ENCODE measurements at regions not wholly inside any gene's neighbourhood (a gene's known extent, or its start where the extent isn't known, plus 50 kb on each side); places are given as distances from the start of the nearest gene placed in this dataset.

DNA sequence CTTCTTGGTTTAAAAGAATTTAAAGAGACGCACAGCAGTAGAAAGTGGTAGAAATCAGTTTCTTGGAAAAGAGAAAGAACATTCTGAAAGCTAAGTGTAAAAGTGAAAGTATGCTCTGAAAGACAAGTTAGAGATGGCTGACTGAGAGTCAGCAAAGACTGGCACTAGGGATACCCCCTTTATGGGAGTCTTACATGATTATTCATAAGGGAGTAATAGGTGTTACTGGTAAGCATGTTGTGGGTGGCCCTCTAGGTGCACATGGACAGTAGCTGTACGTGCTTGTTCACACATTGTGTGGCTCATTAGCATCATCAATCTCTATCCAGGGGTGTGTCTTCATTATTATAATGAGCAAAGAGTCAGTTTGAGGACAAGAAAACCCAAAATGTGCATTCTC, 816.2 kb downstream of the CBLN2 start:
- DNase-seq (ENCODE audit: low spot score) = no peak

DNA sequence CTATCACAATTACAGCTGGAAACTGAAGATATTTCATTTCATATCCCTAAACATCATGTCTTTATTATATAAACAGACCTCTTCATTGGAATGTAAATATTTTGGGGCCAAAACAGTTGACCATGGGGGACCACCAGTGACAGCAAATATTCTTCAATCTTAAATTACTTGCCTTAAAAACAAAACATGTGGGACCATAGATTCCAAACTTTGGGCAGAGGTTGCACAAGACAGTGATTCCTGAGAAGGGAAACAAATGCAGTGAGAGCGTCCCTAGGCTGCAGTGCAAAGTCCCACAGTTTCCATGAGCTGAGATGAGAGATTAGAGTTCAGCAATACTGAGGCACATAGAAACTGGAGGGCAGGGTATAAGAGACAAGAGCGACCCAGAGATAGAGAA, 818.9 kb downstream of the CBLN2 start:
- no peak for DNase-seq (ENCODE audit: low spot score)

DNA sequence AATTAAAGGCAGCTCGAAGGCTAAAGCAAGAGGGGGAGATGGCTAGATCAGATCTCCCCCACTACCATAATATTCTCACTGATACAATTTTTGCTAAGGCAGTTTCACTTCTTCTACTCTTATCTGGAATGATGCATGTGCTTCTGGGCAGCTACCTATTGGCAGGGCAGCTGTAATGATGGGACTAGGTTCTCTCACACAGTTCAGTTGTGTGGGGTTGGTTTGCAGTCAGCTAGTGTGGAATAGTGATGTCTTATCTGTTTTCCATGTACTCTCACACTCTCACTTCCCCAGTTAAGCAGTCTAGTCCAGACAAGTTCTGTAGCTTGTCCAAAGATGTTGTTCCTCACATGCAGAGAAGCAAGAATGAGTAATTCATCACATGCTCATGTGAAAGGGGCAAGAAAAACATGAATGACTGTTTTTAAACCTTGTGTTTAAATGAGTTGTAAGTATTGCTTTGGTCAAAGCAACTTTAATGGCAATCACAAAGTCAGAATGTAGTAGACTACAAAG, 836.1 kb downstream of the CBLN2 start:
- DNase-seq (ENCODE audit: low spot score) = no peak

DNA sequence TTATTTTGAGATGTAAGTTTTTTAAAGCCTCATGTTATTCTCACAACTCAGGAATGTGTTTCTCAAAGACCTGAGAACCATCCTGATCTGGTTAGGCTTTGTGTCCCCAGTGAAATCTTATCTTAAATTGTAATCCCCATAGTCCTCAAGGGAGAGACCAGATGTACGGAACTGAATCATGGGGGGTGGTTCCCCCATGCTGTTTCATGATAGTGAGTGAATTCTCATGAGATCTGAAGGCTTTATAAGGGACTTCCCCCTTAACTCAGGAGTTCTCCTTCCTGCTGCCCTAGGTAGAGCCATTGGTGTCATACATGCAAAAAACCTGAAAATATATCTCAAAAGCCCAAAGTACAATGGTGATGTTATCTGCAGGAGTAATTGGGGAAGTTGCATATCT, 836.7 kb downstream of the CBLN2 start:
- no peak for DNase-seq (ENCODE audit: low spot score)

DNA sequence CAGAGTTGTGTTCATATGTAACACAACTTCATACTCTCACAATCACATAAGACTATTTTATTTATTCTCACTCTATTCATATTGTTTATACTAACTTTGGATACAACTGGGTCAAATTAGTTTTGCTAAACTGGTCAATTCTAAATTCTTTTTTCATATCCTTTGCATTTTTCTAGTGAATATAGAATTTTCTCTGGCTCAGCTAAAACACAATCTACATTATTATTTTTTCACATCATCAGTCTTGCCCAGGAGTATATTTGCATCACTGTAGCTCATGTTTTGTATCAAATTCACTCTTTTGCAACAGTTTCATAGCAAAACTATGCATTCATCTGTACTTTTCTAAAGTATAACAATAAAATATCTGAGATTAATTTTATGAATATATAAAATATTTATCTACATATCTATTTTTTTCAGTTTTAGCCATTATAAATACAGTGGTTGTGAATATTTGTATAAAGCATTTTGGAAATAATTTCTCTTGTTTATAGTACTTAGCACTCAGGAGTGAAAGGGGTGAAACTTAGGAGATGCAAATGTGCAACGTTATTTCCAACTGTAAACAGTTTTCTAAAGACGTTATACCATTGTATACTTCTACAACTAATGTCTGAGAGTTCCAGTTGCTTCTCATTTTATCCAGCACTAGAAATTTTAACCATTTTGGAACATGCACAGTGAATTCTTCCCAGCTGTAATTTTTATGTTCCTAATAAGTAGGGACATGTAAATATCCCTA, 854.6 kb downstream of the CBLN2 start:
- no peak for DNase-seq (ENCODE audit: low spot score)

DNA sequence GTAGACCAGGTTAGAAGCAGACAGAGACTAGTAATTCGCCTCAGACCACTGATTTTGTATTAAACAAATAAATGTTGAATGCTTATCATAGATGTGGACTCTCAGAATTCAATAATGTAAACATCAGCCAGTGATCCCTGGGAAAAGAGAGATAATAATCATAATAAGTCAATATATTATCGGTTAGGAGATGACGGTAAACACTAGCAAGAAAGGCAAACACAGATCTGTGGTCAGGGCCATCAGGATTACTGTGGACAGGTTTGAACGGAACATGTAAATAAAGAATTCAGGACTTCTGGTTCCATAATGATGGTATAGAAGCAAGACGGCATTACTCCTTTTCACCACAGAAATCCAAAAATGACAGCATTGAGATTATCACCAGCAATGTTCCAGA, 861.6 kb downstream of the CBLN2 start:
- no peak for DNase-seq (ENCODE audit: low spot score)

DNA sequence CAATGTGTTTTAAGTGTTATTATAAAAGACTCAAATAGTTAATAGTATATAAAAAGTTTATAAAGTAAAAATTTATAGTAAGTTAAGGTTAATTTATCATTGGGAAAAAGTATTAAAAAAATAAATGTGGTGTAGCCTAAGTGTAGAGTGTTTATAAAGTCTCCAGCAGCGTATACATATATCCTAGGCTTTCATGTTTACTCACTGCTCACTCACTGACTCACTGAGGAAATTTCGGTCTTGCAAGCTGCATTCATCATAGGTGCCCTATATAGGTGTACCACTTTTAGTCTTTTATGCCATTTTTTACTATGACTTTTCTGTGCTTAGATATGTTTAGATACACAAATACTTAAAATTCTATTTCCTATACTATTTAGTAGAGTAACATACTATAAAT, 866.0 kb downstream of the CBLN2 start:
- DNase-seq (ENCODE audit: low spot score) = no peak

DNA sequence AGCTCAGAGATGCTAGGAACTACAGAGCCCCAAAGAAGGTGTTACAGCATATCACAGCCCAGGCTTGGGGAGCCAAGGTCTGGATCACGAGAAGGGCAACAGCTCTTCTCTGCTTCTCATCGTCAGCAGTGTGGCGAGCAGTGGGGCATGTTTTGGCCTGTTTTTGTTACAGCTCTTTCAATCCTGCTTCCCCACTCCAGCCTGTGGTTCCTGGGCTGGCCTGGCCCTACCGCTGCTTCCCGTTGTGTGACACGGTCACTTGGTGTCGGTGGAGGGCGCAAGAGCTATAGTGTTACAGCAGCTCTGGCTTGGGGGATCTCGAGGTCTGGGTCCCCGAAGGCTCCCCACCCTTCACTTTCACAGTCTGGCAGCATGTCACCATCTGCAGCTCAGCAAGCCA, 870.2 kb downstream of the CBLN2 start:
- DNase-seq (ENCODE audit: low spot score) = no peak

DNA sequence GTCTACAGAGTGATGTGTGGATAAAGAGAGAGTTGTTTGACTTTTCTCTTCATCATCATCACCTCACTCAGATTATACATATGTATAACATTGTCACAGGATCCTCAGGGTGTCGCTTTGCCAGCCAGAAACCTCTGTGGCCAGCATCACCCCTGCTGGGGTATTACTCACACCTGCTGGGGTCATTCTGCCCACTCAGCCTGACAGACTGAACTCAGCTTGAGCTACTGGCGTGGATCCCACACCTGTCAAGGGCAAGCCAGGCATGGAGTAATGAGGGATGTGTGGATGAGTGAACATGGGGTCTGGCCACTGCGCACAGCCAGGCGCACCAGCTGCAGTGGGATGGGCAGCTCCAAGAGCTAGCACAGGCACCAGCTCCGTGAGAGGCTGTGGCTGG, 870.6 kb downstream of the CBLN2 start:
- no peak for DNase-seq (ENCODE audit: low spot score)

DNA sequence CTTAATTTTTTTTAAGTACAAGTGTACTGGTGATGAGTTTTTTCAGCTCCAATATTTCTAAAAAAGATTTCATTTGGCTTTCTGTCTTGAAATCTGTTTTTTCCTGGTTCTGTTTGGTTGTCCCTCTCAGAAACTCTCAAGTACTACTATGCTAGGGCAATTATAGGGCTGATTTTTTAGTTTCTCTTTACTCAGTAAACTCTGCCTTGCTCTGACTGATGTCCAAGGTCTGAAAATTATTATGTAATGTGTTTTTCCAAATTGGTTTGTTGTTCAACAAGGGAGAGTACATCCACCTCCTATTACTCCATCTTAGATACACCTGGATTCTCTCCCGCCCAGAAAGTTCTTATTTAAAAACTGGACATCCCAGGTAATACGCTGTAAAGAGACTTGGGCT, 877.7 kb downstream of the CBLN2 start:
- no peak for DNase-seq (ENCODE audit: low spot score)

DNA sequence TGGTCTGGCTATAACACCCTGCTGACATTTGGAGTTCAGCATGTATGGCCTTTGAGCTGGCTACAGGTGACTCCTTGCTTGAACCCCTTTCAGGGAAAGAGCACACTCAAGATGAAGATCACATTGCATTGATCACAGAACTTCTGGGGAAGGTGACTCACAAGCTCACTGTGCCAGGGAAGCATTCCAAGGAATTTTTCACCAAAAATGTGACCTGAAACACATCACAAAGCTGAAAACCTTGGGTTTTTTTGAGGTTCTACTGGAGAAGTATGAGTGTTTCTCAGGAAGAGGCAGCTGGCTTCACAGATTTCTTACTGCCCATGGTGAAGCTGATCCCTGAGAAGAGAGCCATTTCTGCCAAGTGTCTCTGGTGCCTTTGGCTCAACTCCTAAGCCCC, 879.0 kb downstream of the CBLN2 start:
- no peak for DNase-seq (ENCODE audit: low spot score)

DNA sequence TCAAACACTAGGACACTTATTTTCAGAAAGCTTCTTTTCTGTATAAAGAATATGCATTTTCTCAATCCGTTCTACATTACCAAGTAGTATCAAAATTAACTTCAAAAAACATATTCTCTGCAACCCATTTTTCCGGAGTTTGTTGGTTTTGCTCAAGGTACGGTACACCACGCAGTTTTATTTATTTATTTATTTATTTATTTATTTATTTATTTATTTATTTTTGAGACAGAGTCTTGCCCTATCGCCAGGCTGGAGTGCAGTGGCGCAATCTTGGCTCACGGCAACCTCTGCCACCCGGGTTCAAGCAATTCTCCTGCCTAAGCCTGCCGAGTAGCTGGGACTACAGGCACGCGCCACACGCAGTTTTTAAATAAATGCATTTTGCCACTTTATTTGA, 900.3 kb downstream of the CBLN2 start:
- DNase-seq (ENCODE audit: low spot score) = no peak

DNA sequence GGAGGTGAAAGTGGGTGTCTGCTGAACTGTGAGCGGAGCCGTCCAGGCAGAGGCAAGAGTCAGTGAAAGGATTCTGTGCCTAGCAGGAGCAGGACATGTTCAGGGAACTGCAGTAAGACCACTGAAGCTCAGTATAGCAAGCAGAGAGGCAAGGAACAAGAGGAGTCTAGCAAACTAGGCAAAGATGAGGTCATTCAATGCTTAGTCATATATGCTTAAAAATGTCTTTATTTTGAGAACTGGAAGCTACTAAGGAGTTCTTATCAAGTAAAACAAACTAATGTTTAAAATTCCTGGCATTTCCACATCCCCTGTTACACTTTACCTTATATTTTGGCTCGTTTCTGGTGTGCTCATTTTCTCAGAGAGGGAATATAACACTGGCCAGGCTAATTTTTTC, 913.4 kb downstream of the CBLN2 start:
- no peak for DNase-seq (ENCODE audit: low spot score)

DNA sequence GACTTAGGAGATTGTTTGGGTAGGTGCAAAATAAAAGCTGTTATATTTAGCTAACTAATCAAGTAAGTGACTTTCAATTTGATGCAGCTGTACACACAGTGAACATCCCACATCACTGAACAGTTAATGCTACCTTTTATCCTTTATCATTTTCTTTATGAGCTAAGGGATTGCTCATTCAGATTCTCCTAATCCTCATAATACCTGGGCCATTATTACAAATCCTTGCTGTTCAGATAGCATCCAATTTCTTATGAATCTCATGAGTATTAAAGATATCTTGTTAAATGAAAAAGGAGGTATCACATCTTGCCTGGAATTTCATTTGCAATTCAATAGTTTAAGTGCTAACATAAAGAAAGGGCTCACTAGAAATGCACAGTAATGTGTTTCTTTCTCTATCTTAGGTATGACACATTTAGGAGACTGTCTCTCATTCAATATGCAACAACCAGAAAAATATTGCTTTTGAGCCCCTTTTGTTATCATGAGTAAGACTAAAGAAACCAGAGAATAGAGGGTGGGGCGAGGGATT, 918.5 kb downstream of the CBLN2 start:
- DNase-seq (ENCODE audit: low spot score) = no peak

DNA sequence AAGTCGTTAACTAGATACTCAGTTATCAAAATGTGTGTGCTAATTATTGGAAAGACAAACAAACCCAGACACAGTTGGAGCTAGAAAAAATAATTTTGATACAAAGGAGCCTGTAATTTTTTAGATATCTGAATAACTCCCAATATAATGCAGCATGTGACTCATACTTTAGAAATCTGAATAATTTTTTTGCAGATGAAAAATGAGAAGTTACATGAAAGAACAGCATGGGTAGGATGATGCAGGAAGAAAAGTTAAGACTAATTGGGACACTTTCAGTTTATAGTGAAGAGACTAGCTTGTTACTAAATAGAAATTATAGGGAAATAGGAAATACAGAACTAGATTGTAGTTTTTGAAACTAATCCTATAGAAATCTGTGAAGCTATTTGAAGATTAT, 945.8 kb downstream of the CBLN2 start:
- DNase-seq (ENCODE audit: low spot score) = no peak

DNA sequence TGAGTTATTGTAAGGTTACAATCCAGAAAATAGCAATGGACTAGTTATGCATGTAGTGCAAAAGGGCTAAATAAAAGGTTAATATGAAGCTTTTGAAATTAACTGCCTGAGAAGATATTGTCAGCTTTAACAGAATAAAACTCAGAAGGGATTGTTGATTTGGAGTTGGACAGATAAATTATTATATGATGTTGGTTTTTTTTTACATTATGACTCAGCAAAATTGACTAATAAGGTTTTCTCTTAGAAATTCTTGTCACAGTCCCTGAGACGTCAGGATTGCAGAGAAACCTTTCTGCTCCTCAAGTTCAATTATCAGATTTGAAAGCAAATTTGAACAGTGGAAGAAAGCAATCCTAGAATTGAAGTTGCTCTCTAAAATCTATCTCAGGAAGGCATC, 946.9 kb downstream of the CBLN2 start:
- no peak for DNase-seq (ENCODE audit: low spot score)

DNA sequence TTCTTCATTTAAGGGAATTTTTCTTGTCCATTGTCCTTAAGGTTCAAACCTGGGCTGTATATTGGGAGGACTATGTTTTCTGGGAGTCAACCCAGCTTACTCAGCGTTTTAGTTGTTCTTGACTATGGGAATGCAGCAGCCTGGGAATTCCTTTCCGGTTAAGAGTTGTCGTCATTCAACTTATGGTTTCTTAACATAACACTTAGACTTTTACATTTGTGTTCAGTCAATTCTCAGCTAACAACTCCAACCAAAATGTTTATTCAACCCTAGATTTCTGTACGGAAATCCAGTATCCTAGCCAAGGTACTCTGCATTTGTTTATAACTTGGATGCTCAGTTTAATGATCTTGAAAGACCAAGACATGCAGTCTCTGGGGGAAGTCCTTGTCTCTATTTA, 960.9 kb downstream of the CBLN2 start:
- no peak for DNase-seq (ENCODE audit: low spot score)

DNA sequence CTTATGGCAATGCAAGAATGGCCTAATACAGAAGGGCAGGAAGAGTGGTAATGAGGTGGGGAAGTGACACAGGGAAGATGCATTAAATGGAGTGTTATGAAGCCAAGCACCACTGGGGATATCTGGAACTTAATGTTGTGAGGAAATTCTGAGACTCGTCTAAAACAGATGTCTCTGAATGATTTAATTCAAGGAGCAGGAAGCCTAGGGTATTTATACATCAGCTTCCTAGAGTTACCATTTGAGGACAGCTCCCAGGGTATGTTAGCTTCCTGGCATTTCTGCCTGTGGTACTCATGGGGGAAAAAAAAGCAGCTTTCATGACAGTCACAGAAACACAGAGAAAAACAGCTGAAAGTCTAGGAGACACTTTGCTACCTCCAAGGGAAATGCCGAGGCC, 989.5 kb downstream of the CBLN2 start:
- no peak for DNase-seq (ENCODE audit: low spot score)

DNA sequence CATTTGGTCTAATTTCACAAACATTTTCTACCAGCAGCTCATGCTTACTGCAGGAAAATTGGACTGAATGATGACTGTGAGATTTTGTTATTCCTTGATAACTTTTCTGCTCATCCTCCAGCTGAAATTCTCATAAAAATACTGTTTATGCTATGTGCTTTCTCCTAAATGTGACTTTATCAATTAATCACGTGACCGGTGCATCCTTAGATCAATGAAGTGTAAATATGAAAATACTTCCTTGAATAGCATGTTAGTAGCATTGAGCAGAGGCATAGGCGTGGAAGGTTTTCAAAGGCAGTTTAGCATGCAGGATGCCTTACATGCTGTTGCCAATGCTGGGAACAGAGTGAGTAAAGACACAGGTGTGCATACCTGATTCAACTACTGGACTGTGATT, 1002.5 kb downstream of the CBLN2 start:
- no peak for DNase-seq (ENCODE audit: low spot score)

DNA sequence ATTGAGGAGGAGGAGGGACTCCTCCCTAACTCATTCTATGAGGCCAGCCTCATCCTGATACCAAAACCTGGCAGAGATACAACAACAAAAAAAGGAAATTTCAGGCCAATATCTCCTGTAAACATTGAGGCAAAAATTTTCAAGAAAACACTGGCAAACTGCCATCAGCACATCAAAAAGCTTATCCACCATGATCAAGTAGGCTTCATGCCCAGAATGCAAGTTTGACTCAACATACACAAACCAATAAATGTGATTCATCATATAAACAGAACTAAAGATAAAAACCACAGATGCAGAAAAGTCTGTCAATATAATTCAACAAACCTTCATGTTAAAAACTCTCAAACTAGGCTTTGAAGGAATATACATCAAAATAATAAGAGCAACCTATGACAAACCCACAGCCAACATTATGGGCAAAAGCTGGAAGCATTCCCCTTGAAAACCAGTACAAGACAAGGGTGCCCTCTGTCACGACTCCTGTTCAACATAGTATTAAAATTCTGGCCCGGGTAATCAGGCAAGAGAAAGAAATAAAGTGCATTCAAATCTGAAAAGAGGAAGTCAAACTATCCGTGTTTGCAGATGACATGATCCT, 1014.3 kb downstream of the CBLN2 start:
- DNase-seq (ENCODE audit: low spot score) = peak; percentile 8

DNA sequence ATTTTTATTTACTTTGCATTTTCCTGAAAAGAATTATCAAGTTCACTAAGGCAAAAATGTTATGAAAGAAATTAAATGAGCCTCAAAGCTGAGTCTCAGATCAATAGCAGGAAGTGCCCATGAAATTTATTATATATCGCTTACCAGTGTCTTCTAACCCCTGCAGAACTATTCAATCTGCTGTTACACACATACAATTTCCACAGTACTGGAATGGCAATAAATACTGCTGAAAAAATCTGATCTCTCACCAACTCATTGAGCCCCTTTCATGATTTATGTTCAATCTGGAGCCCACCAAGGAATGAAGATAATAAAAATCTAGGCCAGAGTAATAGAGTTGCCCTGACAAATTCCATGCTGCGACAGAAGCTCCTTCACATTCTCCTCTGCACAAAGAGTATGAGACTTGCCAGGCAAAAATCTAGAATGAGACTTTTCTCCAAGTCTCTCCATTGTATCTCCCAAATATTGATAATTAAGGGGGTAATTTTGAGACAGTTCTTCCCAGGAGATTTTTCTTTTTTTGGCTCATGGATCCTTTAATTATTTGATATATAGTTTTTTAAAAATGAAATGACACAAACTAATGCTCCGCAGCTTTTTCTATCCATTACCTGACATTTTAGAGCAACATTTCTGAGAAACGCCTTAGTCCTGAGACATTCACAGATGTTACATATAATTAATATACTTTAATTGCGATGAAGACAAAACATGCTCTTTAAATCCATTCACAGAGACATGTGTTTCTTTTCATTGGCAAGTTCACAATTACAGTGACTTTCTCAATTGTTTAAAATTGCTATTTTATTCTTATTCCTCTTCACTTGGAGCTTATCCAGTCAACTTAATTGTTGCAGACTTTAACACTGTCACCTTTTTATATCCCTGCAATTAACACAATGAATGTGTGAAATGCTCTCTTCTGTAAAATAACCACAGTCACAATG, 1020.4 kb downstream of the CBLN2 start:
- no peak for DNase-seq (ENCODE audit: low spot score)

DNA sequence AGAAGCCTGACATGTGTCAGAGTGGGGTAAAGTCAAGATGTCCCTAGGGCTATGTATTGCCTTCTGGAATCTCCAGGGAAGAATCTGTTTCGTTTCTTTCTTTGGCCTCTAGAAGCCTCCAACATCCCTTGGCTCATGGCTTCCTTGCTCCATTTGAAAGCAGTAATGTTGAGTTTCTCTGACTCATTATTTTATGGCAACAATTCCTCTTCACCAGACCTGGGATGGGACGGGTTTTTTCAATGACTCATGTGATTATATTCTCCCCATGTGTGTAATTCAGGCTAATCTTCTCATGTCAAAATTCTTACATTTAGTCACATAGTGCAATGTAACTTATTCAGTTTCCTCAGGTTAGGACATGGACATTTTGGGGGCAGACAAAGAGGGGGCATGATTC, 1038.6 kb downstream of the CBLN2 start:
- no peak for DNase-seq (ENCODE audit: low spot score)

DNA sequence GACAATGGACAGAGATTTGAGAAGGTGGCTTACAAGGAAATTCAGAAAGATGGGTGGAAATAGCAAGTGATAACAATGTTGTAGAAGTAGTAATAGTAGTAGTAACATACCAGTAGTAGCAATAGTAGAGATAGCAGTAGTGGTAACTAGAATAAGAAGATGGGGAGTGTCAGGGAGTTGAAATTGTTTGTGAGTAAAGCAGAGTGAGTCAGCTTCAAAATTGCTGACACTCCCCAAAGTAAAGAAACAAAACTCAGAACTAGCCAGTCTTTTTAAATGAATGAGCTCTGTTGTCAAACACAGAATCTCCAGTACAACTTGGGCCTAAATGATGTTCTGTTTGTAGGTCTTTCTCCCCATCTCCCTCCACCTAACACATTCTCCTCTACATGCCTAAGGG, 1040.9 kb downstream of the CBLN2 start:
- no peak for DNase-seq (ENCODE audit: low spot score)

All from Ammon's horn (tissue), 1 donor.